Stomach (tissue), 4 donors: ENCODE measurements at regions not wholly inside any gene's neighbourhood (a gene's known extent, or its start where the extent isn't known, plus 50 kb on each side); places are given as distances from the start of the nearest gene placed in this dataset.

ENCODE experiments used
- CTCF ChIP-seq, 7 experiments: fragments of 450-650 bp in 4 of 7; fragments of 200-600 bp in 3 of 7; sonication (generic) in 3 of 7; IDR thresholded peaks; one replicate each; pipeline ENCODE4 v1.5.1; 2016 to 2019; ENCODE audit warnings: antibody characterized with exemption in 7 of 7, control low read depth in 2 of 7, mild to moderate bottlenecking in 1 of 7
- POLR2A ChIP-seq, 4 donors: fragments of 450-650 bp; IDR thresholded peaks; one replicate each; pipeline ENCODE4 v1.6.1; 2016; ENCODE audit warnings: antibody characterized with exemption in 4 of 4, control low read depth in 2 of 4, mild to moderate bottlenecking in 1 of 4, moderate library complexity in 1 of 4
- POLR2AphosphoS5 ChIP-seq, 3 donors: sonication (generic); formaldehyde crosslinking; IDR thresholded peaks; one replicate each; pipeline ENCODE4 v1.6.1; 2016; ENCODE audit warnings: antibody characterized with exemption in 3 of 3

GRCh38 chr12:83615152-83615551 is 928.4 kb downstream of the TMTC2 start:
- TF ChIP-seq CTCF (IDR thresholded peaks at IDR 0.05) = no peak
- no peak for TF ChIP-seq POLR2A (IDR thresholded peaks at IDR 0.05)
- no peak for TF ChIP-seq POLR2AphosphoS5 (IDR thresholded peaks at IDR 0.05)
